ENCODE measurements at regions not wholly inside any gene's neighbourhood (a gene's known extent, or its start where the extent isn't known, plus 50 kb on each side); places are given as distances from the start of the nearest gene placed in this dataset.

DNA sequence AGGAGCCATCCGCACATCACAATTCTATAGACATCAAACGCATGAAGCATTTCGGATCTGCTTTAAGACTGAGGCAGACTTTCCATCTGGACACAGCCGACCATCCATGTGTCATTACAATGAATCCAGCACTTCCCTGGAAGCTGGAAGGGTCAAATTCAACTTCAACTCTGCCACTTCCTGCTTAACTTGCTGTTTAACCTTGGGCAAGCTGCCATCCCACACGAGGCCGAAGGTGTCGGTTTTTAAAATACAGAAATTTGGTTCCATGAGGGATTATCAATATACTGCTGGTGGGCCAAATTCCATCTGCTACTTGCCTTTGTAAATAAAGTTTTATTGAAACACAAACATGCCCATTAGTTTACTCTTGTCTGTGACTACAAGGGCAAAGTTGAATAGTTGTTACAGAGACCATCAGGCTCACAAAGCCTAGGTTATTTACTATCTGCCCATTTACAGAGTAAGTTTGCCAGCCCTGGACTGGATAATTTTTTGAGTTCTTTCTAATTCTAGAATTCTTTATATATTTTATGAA lies 134.6 kb downstream of the FAM204A start:
- TF ChIP-seq, protein P1, sequence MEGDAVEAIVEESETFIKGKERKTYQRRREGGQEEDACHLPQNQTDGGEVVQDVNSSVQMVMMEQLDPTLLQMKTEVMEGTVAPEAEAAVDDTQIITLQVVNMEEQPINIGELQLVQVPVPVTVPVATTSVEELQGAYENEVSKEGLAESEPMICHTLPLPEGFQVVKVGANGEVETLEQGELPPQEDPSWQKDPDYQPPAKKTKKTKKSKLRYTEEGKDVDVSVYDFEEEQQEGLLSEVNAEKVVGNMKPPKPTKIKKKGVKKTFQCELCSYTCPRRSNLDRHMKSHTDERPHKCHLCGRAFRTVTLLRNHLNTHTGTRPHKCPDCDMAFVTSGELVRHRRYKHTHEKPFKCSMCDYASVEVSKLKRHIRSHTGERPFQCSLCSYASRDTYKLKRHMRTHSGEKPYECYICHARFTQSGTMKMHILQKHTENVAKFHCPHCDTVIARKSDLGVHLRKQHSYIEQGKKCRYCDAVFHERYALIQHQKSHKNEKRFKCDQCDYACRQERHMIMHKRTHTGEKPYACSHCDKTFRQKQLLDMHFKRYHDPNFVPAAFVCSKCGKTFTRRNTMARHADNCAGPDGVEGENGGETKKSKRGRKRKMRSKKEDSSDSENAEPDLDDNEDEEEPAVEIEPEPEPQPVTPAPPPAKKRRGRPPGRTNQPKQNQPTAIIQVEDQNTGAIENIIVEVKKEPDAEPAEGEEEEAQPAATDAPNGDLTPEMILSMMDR (conservative IDR thresholded peaks at IDR 0.05; ENCODE audit: low read depth, low read length) = no peak
- TF ChIP-seq RFX5 (IDR thresholded peaks at IDR 0.05; ENCODE audit: low read depth, low read length) = no peak
- no peak for TF ChIP-seq POLR2A (IDR thresholded peaks at IDR 0.05; ENCODE audit: low read depth, low read length)
- TF ChIP-seq RAD21 (IDR thresholded peaks at IDR 0.05; ENCODE audit: low read length) = no peak
- TF ChIP-seq USF2 (IDR thresholded peaks at IDR 0.05; ENCODE audit: low read depth, low read length) = no peak
- no peak for TF ChIP-seq CEBPB (IDR thresholded peaks at IDR 0.05; ENCODE audit: low read depth, low read length)
- no peak for TF ChIP-seq SMC3 (IDR thresholded peaks at IDR 0.05; ENCODE audit: low read depth, low read length)
- TF ChIP-seq MXI1 (IDR thresholded peaks at IDR 0.05; ENCODE audit: borderline replicate concordance, low read depth, low read length) = no peak
- no peak for TF ChIP-seq RCOR1 (IDR thresholded peaks at IDR 0.05; ENCODE audit: insufficient replicate concordance, low read length)
- no peak for TF ChIP-seq BHLHE40 (IDR thresholded peaks at IDR 0.05; ENCODE audit: low read depth, low read length)
- TF ChIP-seq MAZ (IDR thresholded peaks at IDR 0.05; ENCODE audit: borderline replicate concordance, low read depth, low read length) = no peak

Data from IMR-90 (cell line).